ENCODE measurements at regions not wholly inside any gene's neighbourhood (a gene's known extent, or its start where the extent isn't known, plus 50 kb on each side); places are given as distances from the start of the nearest gene placed in this dataset.

- no peak for DNase-seq
Observed at GRCh38 chr16:61596655-61597054, 439.6 kb downstream of the CDH8 start.

GRCh38 chr16:61595605-61596004, 440.6 kb downstream of the CDH8 start:
- no peak for DNase-seq

- DNase-seq: no peak
Observed at GRCh38 chr16:61590577-61590976, 445.7 kb downstream of the CDH8 start.

- no peak for DNase-seq
Observed at GRCh38 chr16:61587526-61587925, 448.7 kb downstream of the CDH8 start.

- no peak for DNase-seq
Observed at GRCh38 chr16:61581417-61582046, 454.7 kb downstream of the CDH8 start.

- DNase-seq: no peak
Observed at GRCh38 chr16:61580579-61580978, 455.7 kb downstream of the CDH8 start.

- no peak for DNase-seq
Observed at GRCh38 chr16:61579195-61579594, 457.0 kb downstream of the CDH8 start.

GRCh38 chr16:61576476-61576875, 459.8 kb downstream of the CDH8 start:
- DNase-seq: no peak

GRCh38 chr16:61575617-61576016, 460.6 kb downstream of the CDH8 start:
- no peak for DNase-seq

- DNase-seq: no peak
Observed at GRCh38 chr16:61569028-61569427, 467.2 kb downstream of the CDH8 start.

GRCh38 chr16:61564716-61565115, 471.5 kb downstream of the CDH8 start:
- DNase-seq: no peak

GRCh38 chr16:61555718-61556441, 480.4 kb downstream of the CDH8 start:
- DNase-seq: no peak

GRCh38 chr16:61549327-61549726, 486.9 kb downstream of the CDH8 start:
- DNase-seq: no peak

GRCh38 chr16:61547626-61548025, 488.6 kb downstream of the CDH8 start:
- no peak for DNase-seq

GRCh38 chr16:61544165-61544564, 492.1 kb downstream of the CDH8 start:
- DNase-seq: no peak

GRCh38 chr16:61540216-61540615, 496.0 kb downstream of the CDH8 start:
- no peak for DNase-seq

GRCh38 chr16:61530697-61531096, 505.5 kb downstream of the CDH8 start:
- DNase-seq: no peak

GRCh38 chr16:61500851-61501250, 535.4 kb downstream of the CDH8 start:
- DNase-seq: no peak

GRCh38 chr16:61480250-61480649, 556.0 kb downstream of the CDH8 start:
- DNase-seq: no peak

- DNase-seq: no peak
Observed at GRCh38 chr16:61471737-61472136, 564.5 kb downstream of the CDH8 start.

GRCh38 chr16:61471023-61471422, 565.2 kb downstream of the CDH8 start:
- DNase-seq: no peak

- no peak for DNase-seq
Observed at GRCh38 chr16:61465285-61465684, 571.0 kb downstream of the CDH8 start.

GRCh38 chr16:61460020-61460419, 576.2 kb downstream of the CDH8 start:
- DNase-seq: no peak

GRCh38 chr16:61435346-61435745, 600.9 kb downstream of the CDH8 start:
- no peak for DNase-seq

GRCh38 chr16:61432421-61432820, 603.8 kb downstream of the CDH8 start:
- no peak for DNase-seq

All from activated naive CD4-positive, alpha-beta T cell treated with anti-CD3 and anti-CD28 coated beads, Interleukin-2, amount 50 U/mL, for 16 hours (primary cell).